Hematopoietic multipotent progenitor cell treated with erythropoietin and hydrocortisone succinate and interleukin-3 and kit ligand, for 6 days (in vitro differentiated cells): ENCODE measurements at regions not wholly inside any gene's neighbourhood (a gene's known extent, or its start where the extent isn't known, plus 50 kb on each side); places are given as distances from the start of the nearest gene placed in this dataset.

ENCODE experiments used
- DNase-seq: peaks from one replicate; pipeline ENCODE4 v3.0.0-alpha.2; 2015

DNA sequence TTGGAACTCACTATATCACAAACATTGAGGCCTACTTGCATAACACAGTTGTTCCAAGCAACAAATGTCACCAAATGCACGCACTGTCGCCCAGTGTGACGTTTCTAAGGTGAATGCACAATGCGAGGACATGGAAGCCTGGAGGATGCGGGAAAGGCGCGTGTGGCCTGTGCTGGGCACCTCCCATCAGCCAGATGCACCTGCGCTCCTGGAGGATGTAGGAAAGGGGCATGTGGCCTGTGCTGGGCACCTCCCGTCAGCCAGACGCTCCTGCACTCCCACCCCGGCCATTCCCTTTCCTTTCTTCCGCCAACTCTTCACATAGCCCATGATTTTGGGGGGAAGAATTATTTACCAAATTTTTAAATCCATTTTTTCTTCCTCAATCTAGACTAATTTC, 202.4 kb upstream of the SOX1 start:
- no peak for DNase-seq

DNA sequence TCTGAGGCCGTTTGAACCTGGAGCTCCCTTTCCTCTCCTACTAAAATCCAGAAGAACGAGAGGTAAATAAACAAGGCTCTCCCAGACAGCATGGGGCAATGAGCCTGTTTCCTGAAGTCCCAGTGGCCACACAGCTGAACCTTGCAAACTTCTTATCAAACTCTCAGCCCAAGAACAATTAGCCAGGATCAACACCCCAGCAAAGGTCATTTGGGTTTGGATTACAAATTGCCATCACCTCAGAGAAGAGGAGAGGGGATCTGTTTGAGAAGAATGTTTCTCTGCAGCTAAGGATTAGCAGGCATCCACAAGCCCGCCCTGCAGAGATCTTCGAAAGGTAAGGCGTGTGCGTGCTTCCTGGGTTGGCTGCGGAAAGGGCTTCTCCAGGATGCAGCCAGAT, 201.9 kb upstream of the SOX1 start:
- no peak for DNase-seq

DNA sequence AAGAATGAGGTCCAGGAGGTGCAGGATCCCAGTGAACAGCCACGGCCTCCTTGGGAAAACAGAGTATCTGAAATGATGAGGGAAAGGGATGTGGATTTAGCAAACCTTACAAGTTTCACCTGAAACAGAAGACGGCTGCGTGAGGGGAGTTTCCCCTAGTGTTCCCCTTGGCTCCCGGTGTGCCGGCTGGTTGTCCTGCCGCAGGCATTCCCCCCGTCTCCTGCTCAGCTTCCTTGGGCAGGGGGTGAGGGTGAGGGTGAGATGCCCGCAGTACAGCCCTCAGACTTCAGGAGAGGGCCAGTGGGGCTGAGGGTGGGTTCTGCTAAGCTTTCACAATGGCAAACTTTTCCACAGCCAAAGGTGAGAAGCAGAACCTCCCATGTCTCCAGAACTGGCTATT, 201.1 kb upstream of the SOX1 start:
- no peak for DNase-seq

DNA sequence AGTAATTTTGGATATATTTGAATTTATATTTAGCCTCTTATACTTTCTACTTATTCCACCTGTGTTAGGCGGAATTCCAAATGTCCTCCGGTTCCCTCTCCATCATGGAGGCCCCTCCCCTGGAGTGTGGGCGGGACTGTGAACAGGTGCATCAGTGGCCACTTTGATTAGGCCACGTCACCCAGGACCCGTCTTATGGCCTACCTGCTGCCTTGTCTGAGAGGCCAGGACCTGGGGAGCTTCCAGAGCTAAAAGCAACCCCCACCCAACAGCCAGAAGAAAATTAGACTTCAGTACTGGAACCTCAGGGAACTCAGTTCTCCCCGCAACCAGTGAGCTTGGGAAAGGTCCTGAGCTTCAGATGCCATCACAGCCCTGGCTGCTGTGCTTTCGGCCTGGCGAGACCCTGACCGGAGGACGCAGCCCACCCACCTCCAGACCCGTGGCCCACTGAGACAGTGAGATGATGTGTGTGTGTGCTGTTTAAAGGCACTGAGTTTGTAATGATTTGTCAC, 200.2 kb upstream of the SOX1 start:
- DNase-seq = no peak

DNA sequence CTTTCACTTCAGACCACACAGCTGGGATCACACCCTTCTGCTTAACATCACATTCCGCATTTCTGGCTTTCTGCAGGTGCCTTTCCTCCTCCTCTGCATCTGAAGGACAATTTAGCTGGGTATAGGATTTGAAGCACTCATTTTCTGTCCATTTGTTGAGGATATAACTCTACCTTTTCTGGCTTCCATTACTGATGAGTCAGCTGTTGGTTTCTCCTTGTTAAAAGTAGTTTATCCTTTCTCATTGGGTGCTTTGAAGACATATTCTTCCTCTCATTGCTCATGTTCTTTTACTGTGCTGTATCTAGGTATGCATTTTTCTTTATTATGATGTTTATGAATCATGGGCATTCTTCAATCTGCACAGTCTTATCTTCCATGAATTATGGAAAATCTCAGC, 199.3 kb upstream of the SOX1 start:
- no peak for DNase-seq

DNA sequence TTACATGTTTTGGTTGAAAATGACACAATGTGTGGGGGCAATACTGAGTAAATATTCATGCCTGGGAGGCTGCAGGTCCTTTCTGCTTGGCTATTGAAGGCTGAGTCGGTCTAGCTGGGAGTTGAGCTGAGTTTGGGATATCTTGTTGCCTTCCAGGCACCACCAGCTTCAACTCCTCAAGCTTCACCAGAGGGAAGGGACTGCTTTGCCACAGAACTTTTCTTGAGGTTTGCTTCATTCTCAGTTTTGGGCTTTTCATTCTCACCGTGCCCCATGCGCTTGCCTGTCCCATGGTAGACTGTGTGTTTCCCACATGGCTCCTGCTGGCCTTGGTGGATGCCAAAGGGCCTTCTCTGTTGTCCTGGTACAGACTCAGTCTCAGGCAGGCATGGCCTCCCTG, 198.2 kb upstream of the SOX1 start:
- DNase-seq = no peak

DNA sequence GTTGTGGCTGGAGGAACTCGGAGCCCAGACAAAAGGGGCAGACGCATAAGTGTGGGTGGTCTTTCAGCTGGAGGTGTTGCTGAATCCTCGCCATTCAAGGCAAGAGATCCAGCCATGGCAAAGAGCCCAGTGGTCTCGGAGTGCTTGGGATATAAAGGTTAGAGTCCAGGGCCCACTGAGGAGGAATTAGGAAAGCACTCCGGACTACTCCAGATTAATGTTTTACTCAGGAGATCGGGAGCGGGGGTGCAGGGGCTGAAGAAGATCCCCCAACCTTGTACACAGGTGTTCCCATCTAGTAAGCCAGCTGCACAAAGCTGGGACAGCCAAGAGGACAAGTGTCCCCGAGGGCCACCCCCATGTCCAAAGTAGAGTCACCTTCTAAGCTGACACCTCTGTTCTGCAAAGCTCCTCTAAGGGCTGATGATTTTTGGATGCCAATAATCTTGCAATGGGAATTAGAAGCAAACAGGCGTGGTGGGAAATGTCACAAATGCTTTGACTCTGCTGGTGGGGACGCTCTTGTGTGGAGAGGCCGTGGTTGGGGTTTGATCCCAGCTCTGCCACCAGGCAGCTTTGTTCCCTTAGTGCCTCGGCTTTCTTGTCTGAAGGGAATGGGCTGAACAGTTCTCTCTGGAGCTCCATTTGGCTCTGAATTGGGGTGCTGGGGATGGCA, 194.3 kb upstream of the SOX1 start:
- no peak for DNase-seq

DNA sequence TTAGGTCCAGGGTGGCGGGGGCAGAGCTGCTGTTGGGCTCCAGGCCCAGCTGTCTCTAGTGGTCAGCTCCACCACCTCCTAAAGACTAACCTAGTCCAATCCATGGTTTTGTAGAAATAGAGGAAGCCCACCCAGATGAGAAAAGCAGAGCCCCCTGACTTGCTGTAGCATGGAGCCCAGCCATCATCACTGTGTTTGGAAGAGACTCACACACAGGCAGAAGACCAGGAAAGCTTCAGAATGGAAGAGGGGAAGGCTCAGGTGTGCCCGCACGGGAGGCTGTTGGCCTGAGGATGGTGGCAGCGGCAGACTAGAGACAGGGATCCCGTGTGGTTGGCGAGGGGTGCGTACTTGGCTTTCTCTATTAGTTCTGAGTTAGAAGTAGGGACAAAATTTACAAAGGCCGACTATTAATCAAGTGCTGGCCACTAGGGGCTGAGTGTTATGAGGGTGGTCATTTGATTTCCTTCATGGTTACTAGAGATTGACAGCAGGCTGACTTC, 193.2 kb upstream of the SOX1 start:
- no peak for DNase-seq

DNA sequence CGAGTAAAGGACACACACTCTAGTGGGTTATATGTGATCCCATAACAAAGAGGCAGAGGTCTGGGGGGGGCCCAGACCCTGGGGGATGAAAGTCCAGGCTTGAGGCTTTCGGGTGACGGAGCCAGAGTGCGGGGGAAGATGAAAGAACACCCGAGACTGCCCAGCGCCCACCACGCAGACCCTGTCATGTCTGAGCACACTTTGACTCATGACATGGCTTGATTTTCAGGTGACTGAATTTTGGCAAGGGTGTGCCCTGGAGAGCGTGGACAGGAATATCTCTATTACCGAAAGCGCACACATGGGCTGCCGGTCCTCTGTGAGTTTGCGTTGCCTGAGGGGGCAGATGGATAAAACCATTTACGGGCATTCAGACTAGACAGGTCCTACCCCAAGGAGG, 192.0 kb upstream of the SOX1 start:
- DNase-seq = no peak

DNA sequence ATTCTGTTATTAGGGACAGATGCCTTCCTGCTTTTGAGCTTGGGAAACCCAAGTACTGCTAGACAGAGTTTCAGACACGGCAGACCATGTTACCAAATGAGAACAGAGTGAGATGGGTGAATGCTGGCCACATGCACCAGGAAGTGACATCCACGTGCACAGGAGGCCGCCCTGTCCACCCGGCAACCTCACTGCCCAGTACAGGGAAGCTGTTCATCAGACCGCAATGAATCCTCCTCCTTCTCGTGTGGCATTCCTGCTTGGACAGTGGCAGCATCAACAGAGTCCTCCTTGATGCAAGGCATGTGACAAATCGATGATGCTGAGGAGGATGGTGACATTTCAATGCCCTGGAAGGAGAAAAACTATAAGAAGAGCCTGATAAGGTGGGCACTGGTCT, 191.0 kb upstream of the SOX1 start:
- no peak for DNase-seq

DNA sequence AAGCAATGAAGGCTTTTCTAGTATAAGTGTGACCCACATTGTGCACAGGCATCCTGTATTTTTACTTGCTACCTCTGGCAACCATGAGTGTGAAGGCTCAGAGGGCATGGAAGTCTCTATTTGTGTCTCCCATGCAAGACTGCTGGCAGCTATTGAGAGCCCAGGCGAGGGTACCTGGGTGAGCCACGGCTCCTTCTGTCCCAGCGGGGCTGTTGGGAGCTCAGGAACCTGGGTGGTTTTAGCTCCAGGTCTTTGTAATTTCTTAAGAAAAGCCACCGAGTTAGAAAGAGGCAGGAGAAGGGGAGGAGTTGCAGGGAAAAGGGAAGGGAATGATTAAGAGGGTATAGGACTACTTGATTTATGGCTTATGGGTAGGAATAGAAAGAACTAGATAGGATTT, 190.4 kb upstream of the SOX1 start:
- DNase-seq = no peak

DNA sequence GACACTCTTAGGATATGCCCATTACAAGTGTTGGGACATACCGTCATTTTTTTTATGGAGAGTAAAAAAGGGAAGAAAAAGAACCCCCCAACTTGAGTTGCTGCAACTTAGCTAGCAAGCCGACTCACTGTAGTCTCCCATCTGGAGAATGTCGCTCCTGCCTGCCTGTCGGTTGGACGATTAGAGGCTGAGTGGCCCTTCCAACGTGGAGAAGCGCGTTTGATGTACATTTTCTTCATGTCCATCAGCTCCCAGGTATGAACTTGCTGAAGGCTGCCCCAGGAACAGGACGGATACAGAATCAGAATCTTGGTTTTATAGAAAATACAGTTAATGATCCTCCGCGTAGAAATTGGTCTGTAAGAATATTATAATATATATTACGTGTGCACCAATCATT, 189.0 kb upstream of the SOX1 start:
- no peak for DNase-seq

DNA sequence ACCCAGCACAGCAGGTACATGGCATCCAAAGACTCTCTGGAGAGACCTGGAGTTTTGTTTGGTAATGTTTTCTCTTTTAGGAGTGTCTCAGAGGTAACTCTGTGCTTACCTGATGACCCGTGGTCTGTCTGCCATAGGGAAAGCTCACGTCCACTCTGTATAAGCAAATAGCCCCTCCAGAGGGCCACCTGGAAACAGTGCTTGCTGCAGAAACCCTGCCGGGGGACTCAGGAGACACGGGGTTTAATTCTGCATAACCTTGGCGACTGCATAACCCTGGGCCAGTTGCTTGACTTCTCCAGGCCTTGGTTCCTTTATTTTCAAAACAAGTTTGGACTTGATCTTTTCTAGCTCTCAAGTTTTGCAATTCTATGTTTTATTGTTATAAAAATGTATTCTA, 187.2 kb upstream of the SOX1 start:
- DNase-seq = no peak

DNA sequence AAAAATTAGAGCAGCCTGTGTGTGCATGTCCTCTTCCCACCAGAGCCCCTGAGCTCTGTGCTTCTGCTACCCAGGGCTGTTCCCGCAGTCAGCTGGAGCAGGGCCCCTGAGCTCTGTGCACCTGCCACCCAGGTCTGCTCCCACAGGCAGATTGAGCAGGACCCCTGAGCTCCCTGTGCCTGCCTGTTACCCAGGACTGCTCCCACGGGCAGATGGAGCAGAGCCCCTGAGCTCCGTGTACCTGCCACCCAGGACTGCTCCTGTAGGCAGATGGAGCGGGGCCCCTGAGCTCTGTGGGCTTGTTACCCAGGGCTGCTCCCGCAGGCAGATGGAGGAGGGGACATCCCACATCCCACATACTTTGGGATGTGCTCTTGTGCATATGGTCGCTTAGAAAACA, 186.8 kb upstream of the SOX1 start:
- no peak for DNase-seq

DNA sequence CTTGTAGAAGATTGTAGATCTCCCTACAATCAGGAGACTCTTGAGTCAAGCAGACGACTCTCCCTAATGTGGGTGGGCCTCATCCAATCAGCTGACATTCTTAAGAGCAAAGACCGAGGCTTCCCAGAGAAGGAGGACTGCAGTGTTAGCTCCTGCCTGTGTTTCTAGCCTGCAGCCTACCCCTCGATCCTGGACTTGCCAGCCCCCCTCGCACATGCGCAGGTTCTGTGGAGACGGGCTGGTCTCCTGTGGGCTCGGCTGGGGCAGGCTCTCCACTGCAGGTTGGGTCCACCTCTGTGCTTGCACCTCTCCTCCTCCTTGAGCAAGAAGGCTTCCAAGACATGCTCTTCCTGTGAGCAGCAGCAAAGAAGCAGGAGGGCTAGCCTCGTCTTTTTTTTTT, 185.2 kb upstream of the SOX1 start:
- no peak for DNase-seq

DNA sequence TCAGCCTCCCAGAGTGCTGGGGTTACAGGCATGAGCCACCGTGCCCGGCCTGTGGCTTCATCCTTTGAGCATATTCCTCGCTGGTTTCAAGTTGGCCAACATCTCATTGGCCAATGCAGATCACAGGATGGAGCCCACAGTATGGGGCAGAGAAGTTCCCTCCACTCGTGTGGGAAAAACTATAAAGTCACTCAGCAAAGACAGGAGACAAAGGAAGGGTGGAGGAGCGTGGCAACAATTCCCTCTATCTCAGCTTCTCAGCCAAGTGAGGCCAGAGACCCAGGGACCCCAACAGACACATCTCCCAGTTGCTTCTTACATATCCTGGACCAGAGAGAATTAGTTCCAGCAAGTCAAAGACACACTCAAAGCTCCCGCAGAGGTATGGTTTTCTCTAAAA, 184.6 kb upstream of the SOX1 start:
- no peak for DNase-seq

DNA sequence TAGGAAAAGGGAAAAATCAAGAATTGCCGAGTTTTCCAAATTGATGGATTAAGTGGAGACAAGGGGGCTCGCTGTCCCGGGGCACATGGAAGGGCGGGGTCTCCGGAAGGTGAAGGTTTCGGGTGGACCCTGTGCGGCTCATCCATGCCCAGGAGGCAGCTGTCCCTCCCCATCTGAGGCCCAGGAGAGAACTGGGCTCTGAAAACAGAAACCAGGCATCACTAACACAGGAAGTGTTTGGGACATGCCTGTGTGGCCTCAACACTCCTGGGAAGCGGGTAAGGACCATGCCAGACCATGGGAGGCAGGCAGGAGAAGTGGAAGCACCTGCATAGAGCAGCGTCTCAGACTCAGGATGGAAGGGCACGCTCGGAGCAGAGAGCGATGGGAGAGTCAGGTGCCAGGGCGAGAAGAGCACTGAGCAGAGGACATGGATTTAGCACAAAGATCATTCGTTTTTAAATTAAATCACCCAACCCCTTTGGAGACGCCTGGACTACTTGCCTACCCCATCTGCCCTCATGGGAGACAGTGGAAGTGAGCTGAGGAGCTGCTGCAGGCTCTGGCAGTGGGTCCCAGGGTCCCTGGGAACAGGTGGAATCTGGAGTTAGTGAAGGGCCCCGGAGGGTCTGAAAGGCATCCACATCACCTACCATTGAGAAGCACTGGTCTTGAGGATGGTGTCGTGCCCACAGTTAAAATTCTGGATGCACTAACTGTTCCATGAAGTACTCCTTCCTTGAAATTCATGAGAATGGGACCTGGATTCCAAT, 183.2 kb upstream of the SOX1 start:
- DNase-seq = no peak

DNA sequence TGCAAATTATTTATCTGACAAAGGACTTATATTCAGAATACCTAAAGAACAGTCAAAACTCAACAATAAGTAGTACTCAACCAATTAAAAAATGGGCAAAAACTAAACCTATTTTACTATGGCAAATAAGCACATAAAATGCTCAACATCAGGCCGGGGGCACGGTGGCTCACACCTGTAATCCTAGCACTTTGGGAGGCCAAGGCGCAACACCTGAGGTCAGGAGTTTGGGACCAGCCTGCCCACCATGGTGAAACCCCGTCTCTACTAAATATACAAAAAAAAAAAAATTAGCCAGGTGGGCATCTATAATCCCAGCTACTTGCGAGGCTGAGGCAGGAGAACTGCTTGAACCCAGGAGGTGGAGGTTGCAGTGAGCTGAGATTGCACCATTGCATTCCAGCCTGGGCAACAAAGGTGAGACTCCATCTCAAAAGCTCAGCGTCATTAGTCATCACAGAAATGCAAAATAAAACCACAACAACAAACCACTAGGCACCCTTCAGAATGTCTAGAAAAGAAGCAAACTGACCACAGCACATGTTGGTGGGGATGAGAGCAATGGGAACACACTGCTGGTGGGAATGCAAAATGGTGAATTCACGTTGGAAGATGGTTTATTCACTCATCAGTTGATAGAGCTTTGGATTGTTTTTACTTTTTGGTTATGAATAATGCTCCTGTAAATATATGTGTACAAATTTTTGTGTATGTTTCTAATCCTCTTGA, 180.6 kb upstream of the SOX1 start:
- no peak for DNase-seq

DNA sequence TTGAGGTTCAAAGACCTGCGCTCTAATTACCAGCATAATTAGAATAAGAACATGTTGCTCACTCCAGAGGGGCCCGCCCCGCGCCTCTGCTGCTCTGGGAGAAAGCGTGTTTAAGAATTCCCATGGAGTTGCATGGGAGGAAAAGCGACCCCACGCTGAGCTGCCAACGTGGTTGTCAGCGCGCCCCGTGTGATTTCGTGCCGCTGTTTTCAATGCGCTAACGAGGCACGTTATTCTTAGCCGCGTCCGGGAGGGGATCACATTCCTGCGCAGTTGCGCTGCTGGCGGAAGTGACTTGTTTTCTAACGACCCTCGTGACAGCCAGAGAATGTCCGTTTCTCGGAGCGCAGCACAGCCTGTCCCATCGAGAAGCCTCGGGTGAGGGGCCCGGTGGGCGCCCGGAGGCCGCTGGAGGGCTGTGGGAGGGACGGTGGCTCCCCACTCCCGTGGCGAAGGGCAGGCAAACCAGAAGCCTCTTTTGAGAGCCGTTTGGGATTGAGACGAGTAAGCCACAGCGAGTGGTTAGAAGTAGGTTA, 173.8 kb upstream of the SOX1 start:
- no peak for DNase-seq

DNA sequence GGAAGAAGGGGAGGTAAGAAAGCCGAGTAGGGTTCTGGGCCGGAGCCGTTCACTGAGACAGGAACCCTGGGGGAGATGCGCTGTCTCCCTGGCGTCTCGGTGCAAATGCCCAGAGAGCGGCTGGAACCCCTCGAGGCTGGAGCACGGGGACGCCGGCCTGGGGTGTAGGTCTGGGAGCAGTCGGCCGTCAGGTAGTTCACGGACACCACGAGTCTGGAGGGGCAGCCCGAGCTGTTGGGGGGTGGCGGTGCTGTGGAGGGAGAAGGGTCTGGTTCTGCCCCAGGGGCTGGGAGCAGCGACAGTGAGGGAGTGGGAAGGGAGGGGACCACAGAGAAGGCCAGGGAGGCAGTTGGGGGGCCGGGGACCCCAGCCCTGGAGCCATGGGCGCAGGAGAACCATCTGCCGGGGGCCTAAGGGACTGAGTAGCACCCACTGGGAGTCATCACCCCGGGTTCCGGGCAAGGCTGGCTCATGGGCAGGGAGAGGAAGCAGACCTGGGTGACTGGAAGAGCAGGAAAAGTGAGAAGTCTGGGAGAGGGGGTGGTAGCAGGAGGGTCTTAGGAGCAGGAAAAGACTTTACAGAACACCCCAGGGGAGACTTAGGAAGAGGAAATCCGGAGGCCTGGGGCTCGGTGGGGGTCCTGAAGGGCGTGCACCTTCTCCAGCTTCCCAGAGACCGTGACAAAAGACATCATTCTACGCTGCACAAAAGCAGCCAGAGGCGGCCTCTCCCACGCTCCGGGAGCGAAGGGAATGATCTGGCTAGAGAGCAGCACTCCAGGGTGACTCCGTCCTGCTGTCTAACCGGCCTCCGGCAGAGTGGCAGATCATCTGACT, 173.1 kb upstream of the SOX1 start:
- DNase-seq = no peak

DNA sequence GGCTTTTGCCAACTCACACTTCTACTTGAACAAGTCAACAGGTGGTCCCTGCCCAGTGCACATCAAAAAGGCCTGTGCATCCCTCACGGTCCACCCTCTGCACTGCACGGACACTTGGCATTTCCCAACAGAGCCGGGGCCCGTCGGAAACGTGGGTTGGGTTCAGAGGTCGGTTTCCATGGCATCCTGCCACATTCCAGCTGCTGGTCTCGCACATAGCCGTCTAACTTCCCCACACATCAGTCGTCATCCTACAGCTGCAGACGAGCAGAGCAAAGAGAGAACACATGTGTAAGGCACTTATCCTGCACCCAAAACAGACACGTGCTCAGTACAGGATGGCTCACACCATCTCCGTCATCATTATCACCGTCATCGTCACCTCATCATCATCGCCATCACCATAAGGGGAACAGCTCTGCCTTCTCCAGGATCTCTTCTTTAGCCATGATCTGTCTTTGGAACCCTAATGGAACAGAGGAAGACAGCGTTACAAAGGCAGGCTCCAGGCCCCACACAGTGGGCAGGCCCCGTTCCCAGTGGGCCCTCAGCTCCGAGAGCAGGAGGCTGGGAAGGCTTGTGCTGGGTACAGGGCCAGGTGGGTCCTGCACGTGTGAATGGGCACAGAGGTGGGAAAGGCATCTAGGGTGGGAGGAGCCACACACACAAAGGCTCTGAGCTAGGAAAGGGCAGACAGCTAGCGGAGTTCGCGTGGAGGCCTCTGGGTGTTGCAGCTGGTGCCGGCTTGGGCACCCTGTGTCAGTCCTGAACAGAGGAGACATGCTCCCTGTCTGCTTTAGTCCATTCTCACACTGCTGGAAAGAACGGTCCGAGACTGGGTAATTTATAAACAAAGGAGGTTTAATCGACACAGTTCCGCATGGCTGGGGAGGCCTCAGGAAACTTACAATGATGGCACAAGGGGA, 170.8 kb upstream of the SOX1 start:
- DNase-seq = no peak
